ENCODE measurements at regions not wholly inside any gene's neighbourhood (a gene's known extent, or its start where the extent isn't known, plus 50 kb on each side); places are given as distances from the start of the nearest gene placed in this dataset.

GRCh38 chr1:208714323-208714722 lies 470.1 kb upstream of the PLXNA2 start:
- Histone ChIP-seq H3K36me3 (ENCODE audit: insufficient read depth, low read length) (no peaks in the 10 kb centered on the region), H3K4me3 (ENCODE audit: low read length) (no peak overlapping the region), H2AFZ (ENCODE audit: low read depth, low read length) (no peak overlapping the region), H3K9ac (ENCODE audit: low read length) (no peak overlapping the region), H3F3A (ENCODE audit: insufficient read depth, low read length, poor library complexity, severe bottlenecking) (no peaks in the 10 kb centered on the region), H3K9me2 (ENCODE audit: insufficient read depth, low read length) (no peaks in the 10 kb centered on the region), H4K20me1 (ENCODE audit: insufficient read depth) (no peaks in the 10 kb centered on the region), H3K27ac (ENCODE audit: low read length) (no peak overlapping the region), H3K27me3 (ENCODE audit: insufficient read depth, low read depth, low read length) (no peaks in the 10 kb centered on the region), H3K9me3 (ENCODE audit: low read length) (no peaks in the 10 kb centered on the region), H3K79me2 (replicated peaks; ENCODE audit: insufficient read depth, low read length) (no peaks in the 10 kb centered on the region), H3K4me2 (ENCODE audit: low read length) (no peak overlapping the region)
- TF ChIP-seq, protein P1, sequence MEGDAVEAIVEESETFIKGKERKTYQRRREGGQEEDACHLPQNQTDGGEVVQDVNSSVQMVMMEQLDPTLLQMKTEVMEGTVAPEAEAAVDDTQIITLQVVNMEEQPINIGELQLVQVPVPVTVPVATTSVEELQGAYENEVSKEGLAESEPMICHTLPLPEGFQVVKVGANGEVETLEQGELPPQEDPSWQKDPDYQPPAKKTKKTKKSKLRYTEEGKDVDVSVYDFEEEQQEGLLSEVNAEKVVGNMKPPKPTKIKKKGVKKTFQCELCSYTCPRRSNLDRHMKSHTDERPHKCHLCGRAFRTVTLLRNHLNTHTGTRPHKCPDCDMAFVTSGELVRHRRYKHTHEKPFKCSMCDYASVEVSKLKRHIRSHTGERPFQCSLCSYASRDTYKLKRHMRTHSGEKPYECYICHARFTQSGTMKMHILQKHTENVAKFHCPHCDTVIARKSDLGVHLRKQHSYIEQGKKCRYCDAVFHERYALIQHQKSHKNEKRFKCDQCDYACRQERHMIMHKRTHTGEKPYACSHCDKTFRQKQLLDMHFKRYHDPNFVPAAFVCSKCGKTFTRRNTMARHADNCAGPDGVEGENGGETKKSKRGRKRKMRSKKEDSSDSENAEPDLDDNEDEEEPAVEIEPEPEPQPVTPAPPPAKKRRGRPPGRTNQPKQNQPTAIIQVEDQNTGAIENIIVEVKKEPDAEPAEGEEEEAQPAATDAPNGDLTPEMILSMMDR (IDR thresholded peaks at IDR 0.05; ENCODE audit: poor library complexity, severe bottlenecking): no peak
- TF ChIP-seq EZH2 (IDR thresholded peaks at IDR 0.05; ENCODE audit: borderline replicate concordance, insufficient read depth, low read length, poor library complexity, severe bottlenecking): no peak
- no peak for TF ChIP-seq MXI1 (conservative IDR thresholded peaks at IDR 0.05; ENCODE audit: poor library complexity, severe bottlenecking)
- no peak for TF ChIP-seq RAD21 (conservative IDR thresholded peaks at IDR 0.05)
- TF ChIP-seq SMC3 (conservative IDR thresholded peaks at IDR 0.05; ENCODE audit: poor library complexity): no peak
- TF ChIP-seq TAF1 (IDR thresholded peaks at IDR 0.05; ENCODE audit: low read depth): no peak
- TF ChIP-seq POLR2AphosphoS5 (IDR thresholded peaks at IDR 0.05): no peak
- TF ChIP-seq EP300 (conservative IDR thresholded peaks at IDR 0.05; ENCODE audit: poor library complexity, severe bottlenecking): no peak
- no peak for TF ChIP-seq REST (IDR thresholded peaks at IDR 0.05; ENCODE audit: borderline replicate concordance)

GRCh38 chr1:208717525-208717924 lies 473.3 kb upstream of the PLXNA2 start:
- no peak overlapping the region for H2AFZ ChIP-seq (ENCODE audit: low read depth, low read length)
- H3K27me3 ChIP-seq (ENCODE audit: insufficient read depth, low read depth, low read length): no peaks in the 10 kb centered on the region
- H3K4me2 ChIP-seq (ENCODE audit: low read length): no peak overlapping the region

More at GRCh38 chr1:208717525-208717924, 473.3 kb upstream of the PLXNA2 start:
- Histone ChIP-seq H3K9me2 (ENCODE audit: insufficient read depth, low read length) (no peaks in the 10 kb centered on the region), H3K36me3 (ENCODE audit: insufficient read depth, low read length) (no peaks in the 10 kb centered on the region), H4K20me1 (ENCODE audit: insufficient read depth) (no peaks in the 10 kb centered on the region), H3K9ac (ENCODE audit: low read length) (no peak overlapping the region), H3K9me3 (ENCODE audit: low read length) (peaks cover 7% of the 10 kb centered on the region), H3K4me3 (ENCODE audit: low read length) (no peak overlapping the region), H3K79me2 (replicated peaks; ENCODE audit: insufficient read depth, low read length) (no peaks in the 10 kb centered on the region), H3F3A (ENCODE audit: insufficient read depth, low read length, poor library complexity, severe bottlenecking) (no peaks in the 10 kb centered on the region), H3K27ac (ENCODE audit: low read length) (no peak overlapping the region)
- no peak for TF ChIP-seq EZH2 (IDR thresholded peaks at IDR 0.05; ENCODE audit: borderline replicate concordance, insufficient read depth, low read length, poor library complexity, severe bottlenecking)
- no peak for TF ChIP-seq TAF1 (IDR thresholded peaks at IDR 0.05; ENCODE audit: low read depth)
- TF ChIP-seq, protein P1 (IDR thresholded peaks at IDR 0.05; ENCODE audit: poor library complexity, severe bottlenecking): no peak
- no peak for TF ChIP-seq MXI1 (conservative IDR thresholded peaks at IDR 0.05; ENCODE audit: poor library complexity, severe bottlenecking)
- TF ChIP-seq POLR2AphosphoS5 (IDR thresholded peaks at IDR 0.05): no peak
- no peak for TF ChIP-seq SMC3 (conservative IDR thresholded peaks at IDR 0.05; ENCODE audit: poor library complexity)
- TF ChIP-seq REST (IDR thresholded peaks at IDR 0.05; ENCODE audit: borderline replicate concordance): no peak
- TF ChIP-seq EP300 (conservative IDR thresholded peaks at IDR 0.05; ENCODE audit: poor library complexity, severe bottlenecking): no peak
- no peak for TF ChIP-seq RAD21 (conservative IDR thresholded peaks at IDR 0.05)
